H9 (cell line): ENCODE measurements at regions not wholly inside any gene's neighbourhood (a gene's known extent, or its start where the extent isn't known, plus 50 kb on each side); places are given as distances from the start of the nearest gene placed in this dataset.

Experiments
- DNase-seq: peaks from one replicate; pipeline ENCODE4 v3.0.0-alpha.2; 2017
- H2AFZ ChIP-seq: one replicate; pipeline ENCODE4 v1.6.1; 2013; ENCODE audit warnings: mild to moderate bottlenecking, low read length, control low read depth, moderate library complexity
- H2AK5ac ChIP-seq: 2 replicates; pipeline ENCODE4 v1.6.1; 2013; ENCODE audit warnings: low read length, control low read depth, mixed read lengths; ENCODE audit not compliant: insufficient read length
- H2BK120ac ChIP-seq: one replicate; pipeline ENCODE4 v1.6.1; 2013; ENCODE audit warnings: low read depth, mild to moderate bottlenecking, low read length, control low read depth, inconsistent platforms; ENCODE audit not compliant: poor library complexity, severe bottlenecking
- H2BK12ac ChIP-seq: 2 replicates; pipeline ENCODE4 v1.6.1; 2013; ENCODE audit warnings: low read length, control low read depth, mixed read lengths, low read depth; ENCODE audit not compliant: insufficient read length
- H2BK15ac ChIP-seq: 2 replicates; pipeline ENCODE4 v1.6.1; 2013; ENCODE audit warnings: low read depth, low read length, control low read depth
- H2BK20ac ChIP-seq: one replicate; pipeline ENCODE4 v1.6.1; 2013; ENCODE audit warnings: low read depth, mild to moderate bottlenecking, low read length, control low read depth, inconsistent platforms; ENCODE audit not compliant: poor library complexity, severe bottlenecking
- H2BK5ac ChIP-seq: 2 replicates; pipeline ENCODE4 v1.6.1; 2013; ENCODE audit warnings: low read length, control low read depth, mixed read lengths; ENCODE audit not compliant: insufficient read length
- H3K14ac ChIP-seq: 2 replicates; pipeline ENCODE4 v1.6.1; 2013; ENCODE audit warnings: low read length, control low read depth; ENCODE audit not compliant: insufficient read depth
- H3K18ac ChIP-seq: 2 replicates; pipeline ENCODE4 v1.6.1; 2013; ENCODE audit warnings: low read depth, mild to moderate bottlenecking, mixed read lengths, low read length, control low read depth; ENCODE audit not compliant: insufficient read length
- H3K23ac ChIP-seq: 2 replicates; pipeline ENCODE4 v1.6.1; 2013; ENCODE audit warnings: low read length, control low read depth, mixed read lengths, low read depth; ENCODE audit not compliant: insufficient read length
- H3K23me2 ChIP-seq: 2 replicates; pipeline ENCODE4 v1.6.1; 2013; ENCODE audit warnings: low read depth, mild to moderate bottlenecking, mixed read lengths, low read length, control low read depth; ENCODE audit not compliant: insufficient read length, poor library complexity, severe bottlenecking
- H3K27ac ChIP-seq: 2 replicates; pipeline ENCODE4 v1.5.1; 2013; ENCODE audit warnings: low read length, control low read depth, mixed read lengths, low read depth; ENCODE audit not compliant: insufficient read length
- H3K27me3 ChIP-seq: 2 replicates; pipeline ENCODE4 v1.6.1; 2013; ENCODE audit warnings: low read length, control low read depth, inconsistent platforms; ENCODE audit not compliant: insufficient read depth
- H3K4ac ChIP-seq: 2 replicates; pipeline ENCODE4 v1.6.1; 2013; ENCODE audit warnings: low read depth, mild to moderate bottlenecking, control low read depth, inconsistent platforms, low read length, moderate library complexity
- H3K4me1 ChIP-seq: 2 replicates; pipeline ENCODE4 v1.6.1; 2013; ENCODE audit warnings: low read length, control low read depth, inconsistent platforms; ENCODE audit not compliant: insufficient read depth
- H3K4me2 ChIP-seq: 2 replicates; pipeline ENCODE4 v1.6.1; 2013; ENCODE audit warnings: low read length, control low read depth, mixed read lengths; ENCODE audit not compliant: insufficient read length, insufficient read depth
- H3K56ac ChIP-seq: 2 replicates; pipeline ENCODE4 v1.6.1; 2013; ENCODE audit warnings: low read depth, mild to moderate bottlenecking, mixed read lengths, low read length, control low read depth; ENCODE audit not compliant: insufficient read length
- H3K79me1 ChIP-seq: 2 replicates; pipeline ENCODE4 v1.6.1; 2013; ENCODE audit warnings: low read depth, mild to moderate bottlenecking, moderate library complexity, low read length, control low read depth, inconsistent platforms; ENCODE audit not compliant: insufficient read depth, poor library complexity, severe bottlenecking
- H3K79me2 ChIP-seq: 2 replicates; pipeline ENCODE4 v1.6.1; 2013; ENCODE audit warnings: low read length, control low read depth, inconsistent platforms; ENCODE audit not compliant: insufficient read depth
- H3K9ac ChIP-seq: 2 replicates; pipeline ENCODE4 v1.6.1; 2013; ENCODE audit warnings: low read length, control low read depth, mixed read lengths; ENCODE audit not compliant: insufficient read length; ENCODE audit errors: extremely low read depth
- H3K9me3 ChIP-seq: one replicate; pipeline ENCODE4 v1.6.1; 2013; ENCODE audit warnings: low read depth, low read length, inconsistent platforms; ENCODE audit not compliant: control insufficient read depth
- H3T11ph ChIP-seq: one replicate; pipeline ENCODE4 v1.6.1; 2013; ENCODE audit warnings: mild to moderate bottlenecking, low read length, control low read depth, inconsistent platforms
- H4K20me1 ChIP-seq: one replicate; pipeline ENCODE4 v1.6.1; 2013; ENCODE audit not compliant: control insufficient read depth, insufficient read length, insufficient read depth
- H4K5ac ChIP-seq: 2 replicates; pipeline ENCODE4 v1.6.1; 2013; ENCODE audit warnings: low read depth, mild to moderate bottlenecking, mixed read lengths, low read length, control low read depth; ENCODE audit not compliant: insufficient read length
- H4K8ac ChIP-seq: replicated peaks from 2 replicates; pipeline ENCODE4 v1.6.1; 2013; ENCODE audit warnings: low read length, control low read depth, mixed read lengths, low read depth; ENCODE audit not compliant: insufficient read length
- H4K91ac ChIP-seq: 2 replicates; pipeline ENCODE4 v1.6.1; 2013; ENCODE audit warnings: low read depth, mild to moderate bottlenecking, moderate library complexity, mixed read lengths, low read length, control low read depth; ENCODE audit not compliant: insufficient read length
- H3K27ac Mint-ChIP-seq, 3 experiments: 2 replicates in 2 of 3; 3 replicates in 1 of 3; pipeline ENCODE4 v1.8.0; 2020 to 2021; ENCODE audit warnings: mixed read lengths in 3 of 3, mild to moderate bottlenecking in 1 of 3, moderate library complexity in 1 of 3
- H3K27me3 Mint-ChIP-seq: 2 replicates; pipeline ENCODE4 v1.8.0; 2021; ENCODE audit warnings: low read depth, mild to moderate bottlenecking, moderate library complexity, mixed read lengths
- H3K36me3 Mint-ChIP-seq, 3 experiments: 2 replicates in 2 of 3; 3 replicates in 1 of 3; pipeline ENCODE4 v1.8.0; 2020 to 2021; ENCODE audit warnings: low read depth in 3 of 3, mixed read lengths in 3 of 3; ENCODE audit not compliant: insufficient read depth in 1 of 3
- H3K4me1 Mint-ChIP-seq, 2 experiments: 2 replicates each; pipeline ENCODE4 v1.8.0; 2020; ENCODE audit warnings: mixed read lengths in 2 of 2
- H3K4me3 Mint-ChIP-seq, 2 experiments: 2 replicates in 1 of 2; 3 replicates in 1 of 2; pipeline ENCODE4 v1.8.0; 2020 to 2021; ENCODE audit warnings: mild to moderate bottlenecking in 2 of 2, mixed read lengths in 2 of 2, moderate library complexity in 1 of 2
- H3K9me3 Mint-ChIP-seq, 2 experiments: 2 replicates in 1 of 2; 3 replicates in 1 of 2; pipeline ENCODE4 v1.8.0; 2020; ENCODE audit warnings: mild to moderate bottlenecking in 2 of 2, mixed read lengths in 2 of 2, moderate library complexity in 1 of 2
- CTCF ChIP-seq: fragments of 200-600 bp; sonication (generic); conservative IDR thresholded peaks from 3 replicates; pipeline ENCODE4 v1.8.0; 2021; ENCODE audit warnings: antibody characterized with exemption, mild to moderate bottlenecking
- WGBS: extraction: QIAGEN DNeasy Blood & Tissue Kit; methylation state at CpG from one replicate; pipeline ENCODE4 v1.1.7; 2013; ENCODE audit warnings: missing lambda C conversion rate, low lambda C conversion rate, mixed read lengths; ENCODE audit not compliant: insufficient read length; ENCODE audit errors: extremely low coverage; 5-methylcytosine and 5-hydroxymethylcytosine counted together

DNA sequence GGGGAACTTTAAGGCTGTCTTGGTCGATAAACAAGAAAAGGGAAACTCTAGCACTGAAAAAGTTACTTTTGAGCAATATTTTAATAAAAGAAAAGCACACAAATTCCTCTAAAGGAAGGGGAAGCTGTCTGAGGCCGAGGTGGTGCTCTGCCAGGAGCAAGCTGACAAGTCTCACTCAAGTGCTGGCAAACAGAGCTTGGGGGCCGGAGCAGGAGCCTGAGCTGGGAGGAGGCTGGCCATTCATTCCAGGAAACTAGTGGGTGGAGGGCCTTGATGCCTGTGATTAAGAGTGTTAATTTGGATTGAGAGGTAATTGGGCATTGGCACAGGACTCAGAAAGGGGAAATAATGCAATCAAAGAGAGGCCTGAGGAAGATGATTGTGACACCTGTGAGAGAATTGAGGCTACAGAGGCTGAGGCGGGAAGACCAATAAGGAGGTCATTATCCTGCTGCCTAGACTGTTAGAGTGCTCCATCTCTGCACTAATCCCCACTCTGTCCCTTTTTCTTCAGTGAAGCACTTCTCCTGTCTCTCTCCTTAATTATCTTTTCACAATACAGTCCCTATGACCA is 154.9 kb upstream of the COL1A2 start:
- H3K79me1 ChIP-seq, result no peaks in the 10 kb centered on the region
- no peak overlapping the region for H3K4ac ChIP-seq
- H2AK5ac ChIP-seq, result no peak overlapping the region
- H3K14ac ChIP-seq, result no peak overlapping the region
- H4K8ac ChIP-seq, result no peak overlapping the region
- Mint-ChIP-seq H3K27ac (no peak overlapping the region), H3K4me3 (no peak overlapping the region), H3K4me1 (peaks cover 4 to 9% of the 10 kb centered on the region in 2 experiments), H3K27me3 (peaks cover 70% of the 10 kb centered on the region), H3K9me3 (no peaks in the 10 kb centered on the region; a peak in 1 of 5 replicates), H3K36me3 (no peaks in the 10 kb centered on the region)
- WGBS, result no CpG with 5 or more reads among the region's 4 CpGs
- DNase-seq, result no peak
- TF ChIP-seq CTCF, result no peak
- no peak overlapping the region for H3K56ac ChIP-seq
- no peak overlapping the region for H2BK12ac ChIP-seq
- H2BK120ac ChIP-seq, result no peak overlapping the region
- H3K79me2 ChIP-seq, result no peaks in the 10 kb centered on the region
- H2BK5ac ChIP-seq, result no peak overlapping the region
- no peak overlapping the region for H2BK15ac ChIP-seq
- H3K9ac ChIP-seq, result no peak overlapping the region
- no peaks in the 10 kb centered on the region for H3K4me1 ChIP-seq
- H4K91ac ChIP-seq, result no peak overlapping the region
- no peak overlapping the region for H2BK20ac ChIP-seq
- H4K20me1 ChIP-seq, result no peaks in the 10 kb centered on the region
- H4K5ac ChIP-seq, result no peak overlapping the region
- H3K23ac ChIP-seq, result no peak overlapping the region
- no peak overlapping the region for H3K4me2 ChIP-seq
- no peak overlapping the region for H3T11ph ChIP-seq
- peaks cover 21% of the 10 kb centered on the region; the same call in 1 of the 2 replicates for H3K27me3 ChIP-seq
- no peak overlapping the region for H3K18ac ChIP-seq
- no peaks in the 10 kb centered on the region for H3K9me3 ChIP-seq
- H3K23me2 ChIP-seq, result no peaks in the 10 kb centered on the region
- H3K27ac ChIP-seq, result no peak overlapping the region
- no peak overlapping the region for H2AFZ ChIP-seq
